Right lobe of liver (tissue), 6 donors: ENCODE measurements at regions not wholly inside any gene's neighbourhood (a gene's known extent, or its start where the extent isn't known, plus 50 kb on each side); places are given as distances from the start of the nearest gene placed in this dataset.

ENCODE experiments used
- ATAC-seq, 4 donors: fragments of 200-7000 bp; cut with Tn5 transposase; one replicate each; pipeline ENCODE4 v1.9.1; 2020; ENCODE audit warnings: mild to moderate bottlenecking in 4 of 4, moderate library complexity in 4 of 4
- DNase-seq, 3 donors: peaks; one replicate each; pipeline ENCODE4 v3.0.0-alpha.2; 2020
- H3K27ac ChIP-seq, 3 donors: fragments of 200-600 bp; one replicate each; pipeline ENCODE4 v1.8.0; 2022
- H3K27me3 ChIP-seq, 2 donors: fragments of 200-600 bp; one replicate each; pipeline ENCODE4 v1.8.0; 2022
- H3K36me3 ChIP-seq, 4 donors: fragments of 200-600 bp; sonication (generic) in 1 of 4; one replicate each; pipeline versions ENCODE4 v1.5.1 to v1.8.0; 2017 to 2022; ENCODE audit warnings: control low read depth in 1 of 4
- H3K4me1 ChIP-seq, 4 donors: fragments of 200-600 bp; sonication (generic) in 1 of 4; one replicate each; pipeline versions ENCODE4 v1.5.1 to v1.8.0; 2017 to 2022; ENCODE audit warnings: control low read depth in 1 of 4
- H3K4me3 ChIP-seq, 3 donors: fragments of 200-600 bp; one replicate each; pipeline ENCODE4 v1.8.0; 2022
- H3K9me3 ChIP-seq, 4 donors: fragments of 200-600 bp; sonication (generic) in 1 of 4; one replicate each; pipeline versions ENCODE4 v1.5.1 to v1.8.0; 2017 to 2022; ENCODE audit warnings: control low read depth in 1 of 4
- CTCF ChIP-seq, 4 donors: fragments of 200-600 bp in 3 of 4; fragments of 450-650 bp in 1 of 4; IDR thresholded peaks; one replicate each; pipeline versions ENCODE4 v1.5.1 to v1.8.0; 2016 to 2022; ENCODE audit warnings: antibody characterized with exemption in 4 of 4, mild to moderate bottlenecking in 2 of 4
- POLR2A ChIP-seq: fragments of 450-650 bp; IDR thresholded peaks from one replicate; pipeline ENCODE4 v1.6.1; 2017; ENCODE audit warnings: antibody characterized with exemption, mild to moderate bottlenecking
- WGBS: methylation state at CpG from one replicate; pipeline ENCODE4 v1.1.6; 2018; ENCODE audit warnings: low coverage, low lambda C conversion rate; ENCODE audit not compliant: insufficient coverage; ENCODE audit errors: missing lambda C conversion rate; 5-methylcytosine and 5-hydroxymethylcytosine counted together
- intact Hi-C, 2 donors: fragments of 100-400 bp; cut with DNase I; formaldehyde crosslinking; loops; one replicate each; pipeline versions ENCODE4 v1.11.2 to v1.14.1; 2022
- donor health status: DM: no; HTN: yes; CAD: no.
- donor health status: DM: no; HTN: no; CAD: no.
- donor health status: DM: no; HTN: no; CAD: no.
- donor health status: DM: no; HTN: yes; CAD: no.
- donor health status: DM: no; HTN: yes; CAD: no.

GRCh38 chr11:19587979-19588378 is 124.7 kb upstream of the NAV2 start:
- WGBS: 11% methylated on average over 1 of the region's 1 CpG
- H3K9me3 ChIP-seq: no peaks in the 10 kb centered on the region
- H3K27ac ChIP-seq: no peak overlapping the region
- peaks cover 0 to 6% (median 0%) of the 10 kb centered on the region in 4 donors for H3K4me1 ChIP-seq
- intact Hi-C loops: no loop called here
- TF ChIP-seq POLR2A (no peak), CTCF (IDR thresholded peaks at IDR 0.05) (no peak)
- no peaks in the 10 kb centered on the region for H3K36me3 ChIP-seq
- no peak overlapping the region for H3K4me3 ChIP-seq
- ATAC-seq (no peak), DNase-seq (no peak)
- H3K27me3 ChIP-seq: no peaks in the 10 kb centered on the region

GRCh38 chr11:19580646-19581045 is 132.0 kb upstream of the NAV2 start:
- Histone ChIP-seq H3K9me3 (no peaks in the 10 kb centered on the region), H3K27me3 (no peaks in the 10 kb centered on the region), H3K4me1 (peaks cover 0 to 4% (median 1%) of the 10 kb centered on the region in 4 donors), H3K27ac (no peak overlapping the region), H3K4me3 (no peak overlapping the region), H3K36me3 (no peaks in the 10 kb centered on the region)
- 100% methylated on average over 1 of the region's 1 CpG for WGBS
- ATAC-seq (no peak), DNase-seq (no peak)
- intact Hi-C loops: no loop called here
- TF ChIP-seq CTCF (IDR thresholded peaks at IDR 0.05) (no peak), POLR2A (no peak)

- no peaks in the 10 kb centered on the region for H3K9me3 ChIP-seq
- TF ChIP-seq POLR2A (no peak), CTCF (IDR thresholded peaks at IDR 0.05) (no peak)
- ATAC-seq: no peak
- WGBS: 84% methylated on average over 4 of the region's 5 CpGs
- H3K4me3 ChIP-seq: no peak overlapping the region
- intact Hi-C loops: no loop called here
- DNase-seq: no peak
- no peak overlapping the region for H3K27ac ChIP-seq
- H3K36me3 ChIP-seq: no peaks in the 10 kb centered on the region
- H3K27me3 ChIP-seq: no peaks in the 10 kb centered on the region
- peaks cover 0 to 4% (median 1%) of the 10 kb centered on the region in 4 donors for H3K4me1 ChIP-seq
Observed at GRCh38 chr11:19579957-19580356, 132.7 kb upstream of the NAV2 start.

GRCh38 chr11:19578871-19579270 is 133.8 kb upstream of the NAV2 start:
- H3K4me3 ChIP-seq: no peak overlapping the region
- no peak for ATAC-seq
- H3K27me3 ChIP-seq: no peaks in the 10 kb centered on the region
- H3K27ac ChIP-seq: peak overlapping the region in 2 of 3 donors; percentile 7 to 8
- H3K9me3 ChIP-seq: no peaks in the 10 kb centered on the region
- H3K36me3 ChIP-seq: no peaks in the 10 kb centered on the region
- peaks cover 0 to 4% (median 1%) of the 10 kb centered on the region in 4 donors for H3K4me1 ChIP-seq
- TF ChIP-seq POLR2A (no peak), CTCF (IDR thresholded peaks at IDR 0.05) (no peak)
- intact Hi-C loops: no loop called here
- DNase-seq: no peak
- WGBS: 86% methylated on average over 1 of the region's 2 CpGs
